Gastrocnemius medialis (tissue), 4 donors: ENCODE measurements at regions not wholly inside any gene's neighbourhood (a gene's known extent, or its start where the extent isn't known, plus 50 kb on each side); places are given as distances from the start of the nearest gene placed in this dataset.

Experiments
- CTCF ChIP-seq, 5 experiments: fragments of 450-650 bp in 3 of 5; fragments of 200-600 bp in 2 of 5; sonication (generic) in 2 of 5; IDR thresholded peaks in 4 of 5; conservative IDR thresholded peaks in 1 of 5; 1 replicate in 4 of 5; 2 replicates in 1 of 5; pipeline ENCODE4 v1.5.1; 2016 to 2019; ENCODE audit warnings: antibody characterized with exemption in 5 of 5, mild to moderate bottlenecking in 3 of 5, moderate library complexity in 3 of 5
- POLR2A ChIP-seq, 2 donors: fragments of 450-650 bp; IDR thresholded peaks; one replicate each; pipeline ENCODE4 v1.6.1; 2017; ENCODE audit warnings: antibody characterized with exemption in 2 of 2, mild to moderate bottlenecking in 2 of 2, moderate library complexity in 2 of 2

- no peak for TF ChIP-seq CTCF (IDR thresholded peaks at IDR 0.05 in 4 of 5, conservative IDR thresholded peaks at IDR 0.05 in 1 of 5)
- TF ChIP-seq POLR2A (IDR thresholded peaks at IDR 0.05) = no peak
Measured at GRCh38 chr2:226354434-226354833, 445.2 kb downstream of the IRS1 start.
